Parathyroid adenoma (tissue), 2 donors: ENCODE measurements at regions not wholly inside any gene's neighbourhood (a gene's known extent, or its start where the extent isn't known, plus 50 kb on each side); places are given as distances from the start of the nearest gene placed in this dataset.

Experiments used
- H2AFZ ChIP-seq: fragments of 300-600 bp; sonication (generic); one replicate; pipeline ENCODE4 v1.7.0; 2017; ENCODE audit warnings: antibody characterized with exemption, mild to moderate bottlenecking
- H3K27ac ChIP-seq: fragments of 300-600 bp; sonication (generic); one replicate; pipeline ENCODE4 v1.7.0; 2017
- H3K27me3 ChIP-seq: fragments of 300-600 bp; sonication (generic); one replicate; pipeline ENCODE4 v1.7.0; 2017; ENCODE audit warnings: low read length; ENCODE audit not compliant: control insufficient read depth, insufficient read depth
- H3K36me3 ChIP-seq: fragments of 300-600 bp; sonication (generic); one replicate; pipeline ENCODE4 v1.7.0; 2017; ENCODE audit warnings: low read length; ENCODE audit not compliant: control insufficient read depth, insufficient read depth
- H3K4me1 ChIP-seq: fragments of 300-600 bp; sonication (generic); one replicate; pipeline ENCODE4 v1.7.0; 2017; ENCODE audit warnings: control low read depth
- H3K4me2 ChIP-seq: fragments of 300-600 bp; sonication (generic); one replicate; pipeline ENCODE4 v1.7.0; 2017; ENCODE audit warnings: low read length
- H3K4me3 ChIP-seq: fragments of 300-600 bp; sonication (generic); one replicate; pipeline ENCODE4 v1.7.0; 2017; ENCODE audit warnings: low read depth, low read length
- H3K79me2 ChIP-seq: fragments of 300-600 bp; sonication (generic); one replicate; pipeline ENCODE4 v1.7.0; 2017; ENCODE audit warnings: control low read depth
- H3K9ac ChIP-seq: fragments of 300-600 bp; sonication (generic); one replicate; pipeline ENCODE4 v1.7.0; 2017; ENCODE audit warnings: mild to moderate bottlenecking
- H3K9me3 ChIP-seq: fragments of 300-600 bp; sonication (generic); one replicate; pipeline ENCODE4 v1.7.0; 2017; ENCODE audit warnings: low read length; ENCODE audit not compliant: control insufficient read depth
- TF ChIP-seq, protein P1 (sequence below): fragments of 300-600 bp; sonication (generic); IDR thresholded peaks from one replicate; pipeline ENCODE4 v1.7.0; 2017; ENCODE audit warnings: antibody characterized with exemption, mild to moderate bottlenecking
- donor health status: primary hyperparathyroidism.

DNA sequence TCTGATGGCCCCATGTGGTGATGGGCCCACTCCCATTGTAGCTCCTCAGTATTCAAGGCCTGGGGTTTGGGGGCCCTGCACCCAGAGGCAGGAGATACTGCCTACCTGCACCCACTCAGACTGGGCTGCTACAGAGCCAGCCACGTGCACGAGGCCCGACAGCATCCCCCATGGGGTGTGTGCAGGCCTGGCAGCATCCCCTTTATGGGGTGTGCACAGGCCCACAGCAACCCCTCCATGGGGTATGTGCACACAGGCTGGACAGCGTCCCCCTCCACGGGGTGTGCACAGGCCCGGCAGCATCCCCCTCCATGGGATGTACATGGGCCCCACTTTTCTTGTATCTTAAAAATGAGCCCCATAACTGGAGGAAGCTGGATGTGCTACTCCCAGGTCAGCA lies 156.0 kb downstream of the RBFOX3 start:
- no peaks in the 10 kb centered on the region for H3K79me2 ChIP-seq
- no peak overlapping the region for H3K27ac ChIP-seq
- no peaks in the 10 kb centered on the region for H3K4me1 ChIP-seq
- TF ChIP-seq, protein P1, sequence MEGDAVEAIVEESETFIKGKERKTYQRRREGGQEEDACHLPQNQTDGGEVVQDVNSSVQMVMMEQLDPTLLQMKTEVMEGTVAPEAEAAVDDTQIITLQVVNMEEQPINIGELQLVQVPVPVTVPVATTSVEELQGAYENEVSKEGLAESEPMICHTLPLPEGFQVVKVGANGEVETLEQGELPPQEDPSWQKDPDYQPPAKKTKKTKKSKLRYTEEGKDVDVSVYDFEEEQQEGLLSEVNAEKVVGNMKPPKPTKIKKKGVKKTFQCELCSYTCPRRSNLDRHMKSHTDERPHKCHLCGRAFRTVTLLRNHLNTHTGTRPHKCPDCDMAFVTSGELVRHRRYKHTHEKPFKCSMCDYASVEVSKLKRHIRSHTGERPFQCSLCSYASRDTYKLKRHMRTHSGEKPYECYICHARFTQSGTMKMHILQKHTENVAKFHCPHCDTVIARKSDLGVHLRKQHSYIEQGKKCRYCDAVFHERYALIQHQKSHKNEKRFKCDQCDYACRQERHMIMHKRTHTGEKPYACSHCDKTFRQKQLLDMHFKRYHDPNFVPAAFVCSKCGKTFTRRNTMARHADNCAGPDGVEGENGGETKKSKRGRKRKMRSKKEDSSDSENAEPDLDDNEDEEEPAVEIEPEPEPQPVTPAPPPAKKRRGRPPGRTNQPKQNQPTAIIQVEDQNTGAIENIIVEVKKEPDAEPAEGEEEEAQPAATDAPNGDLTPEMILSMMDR, result no peak
- H2AFZ ChIP-seq, result no peak overlapping the region
- no peak overlapping the region for H3K4me2 ChIP-seq
- H3K27me3 ChIP-seq, result no peaks in the 10 kb centered on the region
- no peak overlapping the region for H3K9ac ChIP-seq
- H3K4me3 ChIP-seq, result no peak overlapping the region
- no peaks in the 10 kb centered on the region for H3K36me3 ChIP-seq
- H3K9me3 ChIP-seq, result no peaks in the 10 kb centered on the region

DNA sequence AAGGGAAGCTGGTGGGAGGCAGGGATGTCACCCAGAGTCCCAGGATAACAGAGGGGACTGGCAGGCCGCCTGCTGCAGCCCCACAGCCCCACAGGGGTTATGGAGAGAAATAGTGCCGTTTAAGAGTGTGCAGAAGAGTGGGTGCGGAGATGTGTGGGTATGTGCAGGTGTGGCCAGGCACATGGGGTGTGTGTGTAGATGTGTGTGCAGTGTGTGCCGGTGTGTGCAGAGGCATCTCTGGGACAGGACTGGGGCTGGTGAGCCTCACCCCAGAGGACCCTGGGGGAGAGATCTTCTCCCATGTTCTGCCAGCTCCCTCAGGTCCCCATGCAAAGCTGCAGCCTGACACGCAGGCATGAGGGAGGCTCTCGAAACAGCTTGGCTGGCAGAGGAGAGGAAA lies 157.4 kb downstream of the RBFOX3 start:
- Histone ChIP-seq H3K4me3 (no peak overlapping the region), H3K4me1 (no peaks in the 10 kb centered on the region), H3K27me3 (no peaks in the 10 kb centered on the region), H3K36me3 (no peaks in the 10 kb centered on the region), H3K79me2 (no peaks in the 10 kb centered on the region), H3K9me3 (no peaks in the 10 kb centered on the region), H3K4me2 (no peak overlapping the region), H2AFZ (no peak overlapping the region), H3K9ac (no peak overlapping the region), H3K27ac (no peak overlapping the region)
- TF ChIP-seq, protein P1, result no peak

DNA sequence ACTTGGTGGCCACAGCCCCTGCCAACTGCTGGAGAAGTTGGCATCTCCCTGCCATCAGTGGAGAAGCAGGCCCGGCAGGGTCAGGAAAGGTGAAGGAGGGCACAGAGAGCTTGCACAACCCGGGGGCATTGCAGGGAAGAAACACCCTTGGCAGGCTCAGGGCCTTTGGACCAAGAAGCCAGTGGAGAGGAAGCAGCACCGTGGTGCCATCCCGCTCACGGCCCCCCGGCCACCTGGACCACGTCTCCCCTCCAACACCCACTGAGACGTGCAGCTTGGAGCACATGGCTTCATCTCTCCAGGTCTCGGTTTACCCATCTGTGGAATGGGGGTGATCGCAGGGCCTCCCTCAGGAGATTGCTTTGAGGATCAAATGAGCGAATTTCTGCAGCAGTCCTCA lies 158.1 kb downstream of the RBFOX3 start:
- H3K79me2 ChIP-seq, result no peaks in the 10 kb centered on the region
- TF ChIP-seq, protein P1, result no peak
- no peaks in the 10 kb centered on the region for H3K36me3 ChIP-seq
- no peak overlapping the region for H3K4me3 ChIP-seq
- no peaks in the 10 kb centered on the region for H3K9me3 ChIP-seq
- H2AFZ ChIP-seq, result no peak overlapping the region
- no peak overlapping the region for H3K27ac ChIP-seq
- H3K4me2 ChIP-seq, result no peak overlapping the region
- no peak overlapping the region for H3K9ac ChIP-seq
- H3K4me1 ChIP-seq, result no peaks in the 10 kb centered on the region
- no peaks in the 10 kb centered on the region for H3K27me3 ChIP-seq

DNA sequence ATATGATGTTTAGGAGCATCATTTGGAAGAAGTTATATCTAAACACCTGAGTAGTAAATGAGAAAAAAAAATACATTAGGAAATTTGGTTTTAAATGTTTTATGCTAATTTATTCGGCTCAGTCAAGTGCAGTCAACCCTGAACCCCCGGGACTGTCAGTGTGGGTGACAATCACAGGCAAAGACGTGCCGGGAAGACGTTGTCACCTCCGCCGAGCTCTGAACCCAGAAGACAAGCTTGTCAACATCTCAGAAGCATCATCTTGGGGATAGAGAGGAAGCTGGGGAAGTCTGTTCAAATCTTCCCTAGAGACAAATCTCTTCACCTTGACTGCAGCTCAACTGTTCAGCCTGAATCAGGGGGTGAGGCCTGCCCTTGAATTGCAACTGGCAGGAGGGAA lies 159.7 kb downstream of the RBFOX3 start:
- no peaks in the 10 kb centered on the region for H3K36me3 ChIP-seq
- H2AFZ ChIP-seq, result no peak overlapping the region
- no peak overlapping the region for H3K27ac ChIP-seq
- no peak overlapping the region for H3K4me2 ChIP-seq
- H3K9me3 ChIP-seq, result no peaks in the 10 kb centered on the region
- no peaks in the 10 kb centered on the region for H3K79me2 ChIP-seq
- H3K27me3 ChIP-seq, result no peaks in the 10 kb centered on the region
- H3K9ac ChIP-seq, result no peak overlapping the region
- TF ChIP-seq, protein P1, result no peak
- H3K4me1 ChIP-seq, result no peaks in the 10 kb centered on the region
- no peak overlapping the region for H3K4me3 ChIP-seq

DNA sequence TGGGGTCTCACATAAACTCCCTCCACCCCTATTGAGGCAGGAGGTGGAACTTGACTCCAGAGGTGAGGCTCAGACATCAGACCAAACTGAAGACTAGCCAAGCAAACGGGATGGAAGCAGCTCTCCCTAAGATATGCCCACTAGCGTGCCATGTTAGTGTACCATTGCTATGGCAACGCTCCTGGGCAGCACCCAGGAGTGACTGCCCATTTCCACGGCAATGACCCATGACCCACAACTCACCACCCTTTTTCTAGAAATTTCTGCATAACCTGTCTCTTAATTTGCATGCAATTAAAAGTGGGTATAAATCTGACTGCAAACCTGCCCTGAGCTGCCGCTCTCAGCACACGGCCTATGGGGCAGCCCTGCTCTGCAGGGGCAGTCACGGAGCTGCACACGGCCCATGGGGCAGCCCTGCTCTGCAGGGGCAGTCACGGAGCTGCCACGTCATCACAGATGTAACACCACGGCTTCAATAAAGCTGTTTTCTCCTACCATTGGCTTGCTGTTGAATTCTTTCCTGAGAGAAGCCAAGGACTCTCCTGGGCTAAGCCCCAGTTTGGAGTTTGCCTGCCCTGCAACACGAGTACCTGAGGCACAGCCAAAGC lies 164.3 kb downstream of the RBFOX3 start:
- Histone ChIP-seq H3K27ac (no peak overlapping the region), H3K4me1 (no peaks in the 10 kb centered on the region), H2AFZ (no peak overlapping the region), H3K4me2 (no peak overlapping the region), H3K9me3 (no peaks in the 10 kb centered on the region), H3K36me3 (no peaks in the 10 kb centered on the region), H3K4me3 (no peak overlapping the region), H3K9ac (no peak overlapping the region), H3K79me2 (no peaks in the 10 kb centered on the region), H3K27me3 (no peaks in the 10 kb centered on the region)
- TF ChIP-seq, protein P1, result no peak
